H1 (cell line): ENCODE measurements at regions not wholly inside any gene's neighbourhood (a gene's known extent, or its start where the extent isn't known, plus 50 kb on each side); places are given as distances from the start of the nearest gene placed in this dataset.

Experiments used
- CREB1 ChIP-seq: IDR thresholded peaks from 2 replicates; pipeline ENCODE4 v1.6.1; 2012; ENCODE audit warnings: inconsistent platforms
- CTCF ChIP-seq, 3 experiments: IDR thresholded peaks; 1 replicate in 2 of 3; 2 replicates in 1 of 3; pipeline versions ENCODE4 v1.5.1 to v1.6.1; 2011; ENCODE audit warnings: low read length in 3 of 3, mild to moderate bottlenecking in 3 of 3, inconsistent platforms in 2 of 3, low read depth in 1 of 3, moderate library complexity in 1 of 3; ENCODE audit not compliant: insufficient read depth in 1 of 3; ENCODE audit errors: control extremely low read depth in 1 of 3
- JUN ChIP-seq: IDR thresholded peaks from 2 replicates; pipeline ENCODE4 v1.6.1; 2011; ENCODE audit warnings: low read depth, mild to moderate bottlenecking, improper control_type of control experiment, low read length
- POU5F1 ChIP-seq: IDR thresholded peaks from 2 replicates; pipeline ENCODE4 v1.6.1; 2011; ENCODE audit warnings: low read depth, mild to moderate bottlenecking, low read length, moderate library complexity

GRCh38 chr1:186564582-186564981 is 103.7 kb upstream of the PDC start (continued):
- TF ChIP-seq CTCF (IDR thresholded peaks at IDR 0.05; ENCODE audit: control extremely low read depth in 1 of 3, insufficient read depth in 1 of 3, low read depth in 1 of 3, low read length in 3 of 3) (no peak), POU5F1 (no peak), JUN (no peak), CREB1 (no peak)
